ENCODE measurements at regions not wholly inside any gene's neighbourhood (a gene's known extent, or its start where the extent isn't known, plus 50 kb on each side); places are given as distances from the start of the nearest gene placed in this dataset.
A peak's percentile ranks its signal among the peaks of the same experiment; 100 is the strongest.

DNA sequence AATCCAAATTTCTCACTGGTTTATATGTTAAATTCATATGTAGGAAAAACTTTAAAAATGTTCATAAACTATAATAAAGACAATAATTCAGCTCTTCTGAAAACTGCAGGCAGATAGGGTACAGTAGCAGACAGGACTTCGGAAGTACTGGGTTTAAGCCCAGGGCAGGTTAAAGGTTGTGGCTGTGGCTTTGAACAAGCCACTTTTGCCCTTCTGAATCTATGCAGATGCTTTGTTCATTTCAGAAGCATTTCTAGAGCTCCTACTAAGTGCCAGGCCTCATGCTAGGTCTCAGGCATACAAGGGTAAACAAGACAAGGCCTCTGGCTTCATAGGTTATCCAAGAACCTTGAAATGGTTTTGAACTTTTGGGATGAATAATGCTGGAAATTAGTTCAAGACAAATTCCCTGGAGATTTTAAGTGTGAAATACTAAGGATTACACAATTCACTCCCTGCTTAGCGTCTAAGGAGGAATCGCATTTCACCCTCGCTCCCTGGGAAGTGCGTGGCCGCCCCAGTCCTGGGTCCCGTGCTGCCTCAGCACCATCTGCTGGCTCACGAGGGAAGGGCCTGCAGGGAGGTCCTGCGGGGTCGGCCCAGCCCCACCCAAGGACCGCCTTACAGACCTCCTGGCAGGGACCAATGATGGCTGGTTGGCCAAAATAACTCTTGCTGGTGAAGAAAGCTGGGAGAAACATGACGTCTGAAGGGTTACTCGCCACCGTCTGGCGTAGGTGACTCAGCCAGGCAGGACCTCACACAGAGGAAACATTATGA lies 67.7 kb upstream of the L3MBTL4 start (continued):
- TF ChIP-seq CEBPB (tag; IDR thresholded peaks at IDR 0.05) (0 out of 2 replicates have a peak, but pooled peaks have one; percentile 14), ZFP91 (CRISPR knock-in tag; IDR thresholded peaks at IDR 0.05) (no peak), REST (IDR thresholded peaks at IDR 0.05; ENCODE audit: borderline replicate concordance) (peak; percentile 28; the same call in 1 of the 2 replicates), REST (CRISPR knock-in tag; IDR thresholded peaks at IDR 0.05; ENCODE audit: low read depth) (no peak), HNRNPH1 (optimal IDR thresholded peaks at IDR 0.05; ENCODE audit: low read depth, low read length) (no peak), SMC3 (conservative IDR thresholded peaks at IDR 0.05; ENCODE audit: insufficient read depth, low read depth, low read length) (peak; percentile 38; the same call in 1 of the 2 replicates), TAF7 (tag; IDR thresholded peaks at IDR 0.05) (no peak)
- TF ChIP-seq, protein P1, sequence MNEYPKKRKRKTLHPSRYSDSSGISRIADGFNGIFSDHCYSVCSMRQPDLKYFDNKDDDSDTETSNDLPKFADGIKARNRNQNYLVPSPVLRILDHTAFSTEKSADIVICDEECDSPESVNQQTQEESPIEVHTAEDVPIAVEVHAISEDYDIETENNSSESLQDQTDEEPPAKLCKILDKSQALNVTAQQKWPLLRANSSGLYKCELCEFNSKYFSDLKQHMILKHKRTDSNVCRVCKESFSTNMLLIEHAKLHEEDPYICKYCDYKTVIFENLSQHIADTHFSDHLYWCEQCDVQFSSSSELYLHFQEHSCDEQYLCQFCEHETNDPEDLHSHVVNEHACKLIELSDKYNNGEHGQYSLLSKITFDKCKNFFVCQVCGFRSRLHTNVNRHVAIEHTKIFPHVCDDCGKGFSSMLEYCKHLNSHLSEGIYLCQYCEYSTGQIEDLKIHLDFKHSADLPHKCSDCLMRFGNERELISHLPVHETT (CRISPR knock-in tag; conservative IDR thresholded peaks at IDR 0.05 in 1 of 2, IDR thresholded peaks at IDR 0.05 in 1 of 2), result no peak
- TF ChIP-seq, protein P2, sequence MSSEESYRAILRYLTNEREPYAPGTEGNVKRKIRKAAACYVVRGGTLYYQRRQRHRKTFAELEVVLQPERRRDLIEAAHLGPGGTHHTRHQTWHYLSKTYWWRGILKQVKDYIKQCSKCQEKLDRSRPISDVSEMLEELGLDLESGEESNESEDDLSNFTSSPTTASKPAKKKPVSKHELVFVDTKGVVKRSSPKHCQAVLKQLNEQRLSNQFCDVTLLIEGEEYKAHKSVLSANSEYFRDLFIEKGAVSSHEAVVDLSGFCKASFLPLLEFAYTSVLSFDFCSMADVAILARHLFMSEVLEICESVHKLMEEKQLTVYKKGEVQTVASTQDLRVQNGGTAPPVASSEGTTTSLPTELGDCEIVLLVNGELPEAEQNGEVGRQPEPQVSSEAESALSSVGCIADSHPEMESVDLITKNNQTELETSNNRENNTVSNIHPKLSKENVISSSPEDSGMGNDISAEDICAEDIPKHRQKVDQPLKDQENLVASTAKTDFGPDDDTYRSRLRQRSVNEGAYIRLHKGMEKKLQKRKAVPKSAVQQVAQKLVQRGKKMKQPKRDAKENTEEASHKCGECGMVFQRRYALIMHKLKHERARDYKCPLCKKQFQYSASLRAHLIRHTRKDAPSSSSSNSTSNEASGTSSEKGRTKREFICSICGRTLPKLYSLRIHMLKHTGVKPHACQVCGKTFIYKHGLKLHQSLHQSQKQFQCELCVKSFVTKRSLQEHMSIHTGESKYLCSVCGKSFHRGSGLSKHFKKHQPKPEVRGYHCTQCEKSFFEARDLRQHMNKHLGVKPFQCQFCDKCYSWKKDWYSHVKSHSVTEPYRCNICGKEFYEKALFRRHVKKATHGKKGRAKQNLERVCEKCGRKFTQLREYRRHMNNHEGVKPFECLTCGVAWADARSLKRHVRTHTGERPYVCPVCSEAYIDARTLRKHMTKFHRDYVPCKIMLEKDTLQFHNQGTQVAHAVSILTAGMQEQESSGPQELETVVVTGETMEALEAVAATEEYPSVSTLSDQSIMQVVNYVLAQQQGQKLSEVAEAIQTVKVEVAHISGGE (CRISPR knock-in tag; IDR thresholded peaks at IDR 0.05), result no peak
